GM12878 (cell line): ENCODE measurements at regions not wholly inside any gene's neighbourhood (a gene's known extent, or its start where the extent isn't known, plus 50 kb on each side); places are given as distances from the start of the nearest gene placed in this dataset.
A peak's percentile ranks its signal among the peaks of the same experiment; 100 is the strongest.

Experiments used
- ATAC-seq: fragments of 200-7000 bp; cut with Tn5 transposase; 3 replicates; pipeline ENCODE4 v1.9.1; 2020; ENCODE audit warnings: mild to moderate bottlenecking, moderate library complexity
- BruUV-seq: library from RNA; stranded (reverse); fragments of 400-500 nt; replicated peaks from 2 replicates; lab custom pipeline; 2021; lab: Mats Ljungman, UMichigan
- CTCF ChIA-PET: fragments of 300-600 bp; sonication (Branson Sonifier 250); formaldehyde crosslinking; extraction: SDS; loops from one replicate; lab custom pipeline; 2021; ENCODE audit warnings: inconsistent platforms; lab: Yijun Ruan, JAX
- POLR2A ChIA-PET: fragments of 350-600 bp; formaldehyde crosslinking; extraction: SDS; loops from one replicate; lab custom pipeline; 2021; ENCODE audit warnings: inconsistent platforms; lab: Charles Lee
- RAD21 ChIA-PET: fragments of 300-600 bp; sonication (Branson Sonifier 250); formaldehyde crosslinking; loops from one replicate; lab custom pipeline; 2023; ENCODE audit warnings: antibody characterized with exemption; ENCODE audit not compliant: unreplicated experiment; lab: Charles Lee
- SMC1A ChIA-PET: fragments of 300-600 bp; sonication (Branson Sonifier 250); formaldehyde crosslinking; loops from one replicate; lab custom pipeline; 2023; ENCODE audit not compliant: unreplicated experiment, uncharacterized antibody; lab: Charles Lee
- DNase-seq: peaks from one replicate; pipeline ENCODE4 v3.0.0-alpha.2; 2011; ENCODE audit warnings: low read depth, low spot score
- FAIRE-seq: peaks from 3 replicates; lab custom pipeline; 2011; peaks lifted over from hg19 to GRCh38; lab: Jason Lieb, UNC
- H2AFZ ChIP-seq: 2 replicates; pipeline ENCODE4 v1.6.0; 2011; ENCODE audit warnings: low read depth, low read length, control low read depth; ENCODE audit not compliant: control insufficient read depth
- H3K27ac ChIP-seq: 2 replicates; pipeline ENCODE4 v1.5.1; 2011; ENCODE audit warnings: control low read depth; ENCODE audit not compliant: control insufficient read depth, insufficient read depth
- H3K27me3 ChIP-seq, 2 experiments: replicated peaks in 1 of 2; 2 replicates each; pipeline versions ENCODE4 v1.6.0 to v1.6.1; 2011; ENCODE audit warnings: low read length in 1 of 2; ENCODE audit not compliant: control insufficient read depth in 2 of 2, insufficient read depth in 2 of 2
- H3K36me3 ChIP-seq, 2 experiments: 2 replicates each; pipeline ENCODE4 v1.5.1; 2011; ENCODE audit warnings: low read length in 1 of 2; ENCODE audit not compliant: control insufficient read depth in 2 of 2, insufficient read depth in 2 of 2
- H3K4me1 ChIP-seq: 2 replicates; pipeline ENCODE4 v1.6.1; 2011; ENCODE audit warnings: mild to moderate bottlenecking, low read length, moderate library complexity, mixed read lengths; ENCODE audit not compliant: control insufficient read depth, insufficient read depth
- H3K4me2 ChIP-seq: 2 replicates; pipeline ENCODE4 v1.6.0; 2011; ENCODE audit warnings: control low read depth; ENCODE audit not compliant: control insufficient read depth, insufficient read depth
- H3K4me3 ChIP-seq: fragments of 200-600 bp; sonication (generic); 2 replicates; pipeline ENCODE4 v1.5.1; 2016
- H3K79me2 ChIP-seq: 2 replicates; pipeline ENCODE4 v1.6.0; 2011; ENCODE audit warnings: low read length; ENCODE audit not compliant: control insufficient read depth, insufficient read depth
- H3K9ac ChIP-seq: 2 replicates; pipeline ENCODE4 v1.8.0; 2011; ENCODE audit warnings: low read length, control low read depth, mixed read lengths; ENCODE audit not compliant: control insufficient read depth, insufficient read depth
- H3K9me3 ChIP-seq: replicated peaks from 3 replicates; pipeline ENCODE4 v1.5.1; 2011; ENCODE audit warnings: mild to moderate bottlenecking, low read length; ENCODE audit not compliant: control insufficient read depth, insufficient read depth
- H4K20me1 ChIP-seq: 2 replicates; pipeline ENCODE4 v1.6.0; 2011; ENCODE audit not compliant: control insufficient read depth, insufficient read depth
- ASH2L ChIP-seq: fragments of 300-600, 200-600 bp; sonication (generic); IDR thresholded peaks from 2 replicates; pipeline ENCODE4 v1.6.1; 2017; ENCODE audit warnings: low read depth, mild to moderate bottlenecking, borderline replicate concordance
- CBFB ChIP-seq: IDR thresholded peaks from 2 replicates; pipeline ENCODE4 v1.6.1; 2016; ENCODE audit warnings: antibody characterized with exemption, low read depth
- CBX5 ChIP-seq: sonication (generic); IDR thresholded peaks from 2 replicates; pipeline ENCODE4 v1.6.1; 2016; ENCODE audit warnings: low read depth, moderate library complexity, mild to moderate bottlenecking, inconsistent platforms
- CREB1 ChIP-seq: IDR thresholded peaks from 2 replicates; pipeline ENCODE4 v1.6.1; 2012; ENCODE audit warnings: low read depth, mild to moderate bottlenecking, inconsistent platforms
- MYB ChIP-seq: fragments of 150-350 bp; IDR thresholded peaks from 2 replicates; pipeline ENCODE4 v1.6.1; 2014; ENCODE audit warnings: mild to moderate bottlenecking, low read depth, low read length, borderline replicate concordance
- PAX5 ChIP-seq: IDR thresholded peaks from 2 replicates; pipeline ENCODE4 v1.6.1; 2011; ENCODE audit warnings: low read depth, low read length, borderline replicate concordance
- RAD21 ChIP-seq: IDR thresholded peaks from 2 replicates; pipeline ENCODE4 v1.6.1; 2011; ENCODE audit warnings: mild to moderate bottlenecking, low read depth, low read length, moderate library complexity; ENCODE audit not compliant: insufficient read depth
- RB1 ChIP-seq: fragments of 450-650 bp; formaldehyde crosslinking; IDR thresholded peaks from 2 replicates; pipeline ENCODE4 v1.6.1; 2017; ENCODE audit warnings: mild to moderate bottlenecking, borderline replicate concordance
- TCF12 ChIP-seq: IDR thresholded peaks from 2 replicates; pipeline ENCODE4 v1.6.1; 2011; ENCODE audit warnings: low read depth, mild to moderate bottlenecking, low read length
- ZBTB33 ChIP-seq: fragments of 450-650 bp; IDR thresholded peaks from 2 replicates; pipeline ENCODE4 v1.6.1; 2017; ENCODE audit warnings: mild to moderate bottlenecking
- ZNF384 ChIP-seq: IDR thresholded peaks from 2 replicates; pipeline ENCODE4 v1.6.1; 2012; ENCODE audit warnings: low read depth, mild to moderate bottlenecking, low read length, improper control_type of control experiment, borderline replicate concordance
- ZNF592 ChIP-seq: fragments of 450-650 bp; IDR thresholded peaks from 2 replicates; pipeline ENCODE4 v1.6.1; 2017; ENCODE audit warnings: mild to moderate bottlenecking, moderate library complexity
- WGBS: methylation state at CpG from one replicate; pipeline ENCODE4 v1.1.6; 2016; ENCODE audit warnings: low lambda C conversion rate; ENCODE audit not compliant: insufficient replicate concordance, insufficient coverage; ENCODE audit errors: missing lambda C conversion rate; 5-methylcytosine and 5-hydroxymethylcytosine counted together
- in situ Hi-C: fragments of 300-500 bp; cut with MboI; formaldehyde crosslinking; loops from 9 replicates; pipeline ENCODE4 v1.14.3; 2018; ENCODE audit warnings: mixed read lengths
- intact Hi-C: fragments of 100-400 bp; cut with micrococcal nuclease; formaldehyde crosslinking; loops from one replicate; pipeline ENCODE4 v1.14.2; 2022; ENCODE audit not compliant: unreplicated experiment
- TF ChIP-seq, protein P1 (sequence below): IDR thresholded peaks from 2 replicates; pipeline ENCODE4 v1.6.1; 2012; ENCODE audit warnings: mild to moderate bottlenecking, low read depth, low read length

DNA sequence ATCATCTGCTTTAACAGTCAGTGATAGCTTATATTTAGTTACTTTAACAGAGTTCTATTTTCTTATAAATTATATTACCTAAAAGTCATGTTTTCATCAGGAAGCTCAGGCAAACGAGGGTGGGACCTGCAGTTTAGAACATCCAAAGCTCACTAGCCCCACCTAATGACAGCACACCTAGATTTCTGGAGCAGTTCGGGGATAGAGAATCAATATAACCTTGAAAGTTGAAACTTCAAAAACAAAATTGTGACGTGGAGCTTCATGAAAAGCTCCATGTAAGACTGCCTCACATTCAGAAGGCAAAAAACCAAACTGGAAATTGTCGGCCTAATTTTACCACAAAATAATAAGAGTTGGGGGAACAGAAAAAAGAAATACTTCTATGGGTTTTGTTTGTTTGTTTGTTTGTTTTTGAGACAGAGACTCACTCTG, 185.9 kb upstream of the CCDC150 start:
- in situ Hi-C loops (loop anchor here (5.0 kb wide), 2 partner anchors 156 to 371 kb away; no protein-coding TSS in a partner anchor), intact Hi-C loops (loop anchor here (1.0 to 10.0 kb wide), 5 partner anchors 45 to 375 kb away; no protein-coding TSS in a partner anchor)
- DNase-seq (peak; percentile 72), ATAC-seq (peak; percentile 90), FAIRE-seq (no peak)
- Histone ChIP-seq H2AFZ (peak overlapping the region; percentile 91), H3K4me1 (peaks cover 10% of the 10 kb centered on the region), H4K20me1 (no peaks in the 10 kb centered on the region), H3K79me2 (no peaks in the 10 kb centered on the region), H3K9me3 (peaks cover 2% of the 10 kb centered on the region; the same call in 2 of the 3 replicates), H3K9ac (peak overlapping the region; percentile 5; the same call in 1 of the 2 replicates), H3K27ac (peak overlapping the region; percentile 64), H3K4me3 (no peak overlapping the region), H3K36me3 (no peaks in the 10 kb centered on the region), H3K27me3 (no peaks in the 10 kb centered on the region), H3K4me2 (0 out of 2 replicates have a peak overlapping the region, but pooled peaks have one; percentile 17)
- POLR2A ChIA-PET: interaction anchor here (0.7 to 2.5 kb wide), 8 partner anchors 45 to 291 kb away, joined by 3 to 7 read pairs (median 3); no protein-coding TSS in a partner anchor
- 2% methylated on average over 4 of the region's 4 CpGs for WGBS
- RAD21 ChIA-PET: interaction anchor here (0.7 to 5.8 kb wide), 62 partner anchors 9 to 876 kb away, joined by 3 to 126 read pairs (median 8); partner anchors contain the start of genes CCDC150 and DNAH7
- BruUV-seq: no TSS peak
- SMC1A ChIA-PET: interaction anchor here (0.6 to 10.5 kb wide), 80 partner anchors 9 to 793 kb away, joined by 3 to 223 read pairs (median 5); partner anchors contain the start of genes CCDC150 and DNAH7
- CTCF ChIA-PET: interaction anchor here (0.5 to 8.4 kb wide), 81 partner anchors 9 to 1870 kb away, joined by 3 to 220 read pairs (median 6); partner anchors contain the start of genes DNAH7 and HECW2
- TF ChIP-seq CREB1: peak; percentile 46; the same call in 1 of the 2 replicates
- TF ChIP-seq, protein P1, sequence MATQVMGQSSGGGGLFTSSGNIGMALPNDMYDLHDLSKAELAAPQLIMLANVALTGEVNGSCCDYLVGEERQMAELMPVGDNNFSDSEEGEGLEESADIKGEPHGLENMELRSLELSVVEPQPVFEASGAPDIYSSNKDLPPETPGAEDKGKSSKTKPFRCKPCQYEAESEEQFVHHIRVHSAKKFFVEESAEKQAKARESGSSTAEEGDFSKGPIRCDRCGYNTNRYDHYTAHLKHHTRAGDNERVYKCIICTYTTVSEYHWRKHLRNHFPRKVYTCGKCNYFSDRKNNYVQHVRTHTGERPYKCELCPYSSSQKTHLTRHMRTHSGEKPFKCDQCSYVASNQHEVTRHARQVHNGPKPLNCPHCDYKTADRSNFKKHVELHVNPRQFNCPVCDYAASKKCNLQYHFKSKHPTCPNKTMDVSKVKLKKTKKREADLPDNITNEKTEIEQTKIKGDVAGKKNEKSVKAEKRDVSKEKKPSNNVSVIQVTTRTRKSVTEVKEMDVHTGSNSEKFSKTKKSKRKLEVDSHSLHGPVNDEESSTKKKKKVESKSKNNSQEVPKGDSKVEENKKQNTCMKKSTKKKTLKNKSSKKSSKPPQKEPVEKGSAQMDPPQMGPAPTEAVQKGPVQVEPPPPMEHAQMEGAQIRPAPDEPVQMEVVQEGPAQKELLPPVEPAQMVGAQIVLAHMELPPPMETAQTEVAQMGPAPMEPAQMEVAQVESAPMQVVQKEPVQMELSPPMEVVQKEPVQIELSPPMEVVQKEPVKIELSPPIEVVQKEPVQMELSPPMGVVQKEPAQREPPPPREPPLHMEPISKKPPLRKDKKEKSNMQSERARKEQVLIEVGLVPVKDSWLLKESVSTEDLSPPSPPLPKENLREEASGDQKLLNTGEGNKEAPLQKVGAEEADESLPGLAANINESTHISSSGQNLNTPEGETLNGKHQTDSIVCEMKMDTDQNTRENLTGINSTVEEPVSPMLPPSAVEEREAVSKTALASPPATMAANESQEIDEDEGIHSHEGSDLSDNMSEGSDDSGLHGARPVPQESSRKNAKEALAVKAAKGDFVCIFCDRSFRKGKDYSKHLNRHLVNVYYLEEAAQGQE: no peak
- TF ChIP-seq CBX5: 0 out of 2 replicates have a peak, but pooled peaks have one; percentile 50
- no peak for TF ChIP-seq ZBTB33
- TF ChIP-seq TCF12: no peak
- no peak for TF ChIP-seq RB1
- peak; percentile 4; the same call in 1 of the 2 replicates for TF ChIP-seq ZNF384
- TF ChIP-seq MYB: no peak
- no peak for TF ChIP-seq ZNF592
- no peak for TF ChIP-seq CBFB
- peak; percentile 99 for TF ChIP-seq RAD21
- TF ChIP-seq PAX5: no peak
- TF ChIP-seq ASH2L: no peak
